ENCODE measurements at regions not wholly inside any gene's neighbourhood (a gene's known extent, or its start where the extent isn't known, plus 50 kb on each side); places are given as distances from the start of the nearest gene placed in this dataset.

DNA sequence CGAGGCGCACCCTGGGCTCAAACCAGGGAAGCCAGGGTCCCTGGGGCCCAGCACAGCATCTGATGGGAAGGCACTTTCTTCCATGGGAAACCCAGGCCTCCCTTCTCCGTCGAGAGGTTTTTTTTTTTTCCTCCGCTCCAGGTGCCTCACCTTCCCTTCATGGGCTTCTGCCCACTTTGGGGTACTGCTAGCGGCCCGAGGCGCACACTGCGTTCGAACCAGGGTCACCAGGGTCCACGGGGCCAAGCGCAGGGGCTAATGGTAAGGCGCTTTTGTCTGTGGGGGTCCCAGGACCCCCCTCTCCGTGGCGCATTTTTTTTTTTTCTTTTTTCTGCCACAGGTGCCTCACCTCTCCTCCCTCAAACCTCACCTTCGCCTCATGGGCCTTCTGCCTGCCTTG lies 1571.3 kb downstream of the TSPY10 start:
- TF ChIP-seq, protein P1, sequence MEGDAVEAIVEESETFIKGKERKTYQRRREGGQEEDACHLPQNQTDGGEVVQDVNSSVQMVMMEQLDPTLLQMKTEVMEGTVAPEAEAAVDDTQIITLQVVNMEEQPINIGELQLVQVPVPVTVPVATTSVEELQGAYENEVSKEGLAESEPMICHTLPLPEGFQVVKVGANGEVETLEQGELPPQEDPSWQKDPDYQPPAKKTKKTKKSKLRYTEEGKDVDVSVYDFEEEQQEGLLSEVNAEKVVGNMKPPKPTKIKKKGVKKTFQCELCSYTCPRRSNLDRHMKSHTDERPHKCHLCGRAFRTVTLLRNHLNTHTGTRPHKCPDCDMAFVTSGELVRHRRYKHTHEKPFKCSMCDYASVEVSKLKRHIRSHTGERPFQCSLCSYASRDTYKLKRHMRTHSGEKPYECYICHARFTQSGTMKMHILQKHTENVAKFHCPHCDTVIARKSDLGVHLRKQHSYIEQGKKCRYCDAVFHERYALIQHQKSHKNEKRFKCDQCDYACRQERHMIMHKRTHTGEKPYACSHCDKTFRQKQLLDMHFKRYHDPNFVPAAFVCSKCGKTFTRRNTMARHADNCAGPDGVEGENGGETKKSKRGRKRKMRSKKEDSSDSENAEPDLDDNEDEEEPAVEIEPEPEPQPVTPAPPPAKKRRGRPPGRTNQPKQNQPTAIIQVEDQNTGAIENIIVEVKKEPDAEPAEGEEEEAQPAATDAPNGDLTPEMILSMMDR (IDR thresholded peaks at IDR 0.05; ENCODE audit: low read depth, low read length, poor library complexity, severe bottlenecking): no peak
- TF ChIP-seq EZH2phosphoT487 (IDR thresholded peaks at IDR 0.05; ENCODE audit: borderline replicate concordance, low read length): no peak

Measured in DOHH2 (cell line).